Hepatocyte (in vitro differentiated cells): ENCODE measurements at regions not wholly inside any gene's neighbourhood (a gene's known extent, or its start where the extent isn't known, plus 50 kb on each side); places are given as distances from the start of the nearest gene placed in this dataset.

Experiments used
- CTCF ChIP-seq: fragments of 200-600 bp; sonication (generic); IDR thresholded peaks from 2 replicates; pipeline ENCODE4 v1.5.1; 2016; ENCODE audit warnings: antibody characterized with exemption, mild to moderate bottlenecking; ENCODE audit not compliant: poor library complexity
- EZH2phosphoT487 ChIP-seq: fragments of 200-600 bp; sonication (generic); IDR thresholded peaks from one replicate; pipeline ENCODE4 v1.6.1; 2018; ENCODE audit warnings: antibody characterized with exemption, mild to moderate bottlenecking, low read depth, moderate library complexity; ENCODE audit not compliant: unreplicated experiment, severe bottlenecking

GRCh38 chrX:81876437-81876836, 674.5 kb downstream of the SH3BGRL start:
- TF ChIP-seq EZH2phosphoT487 (no peak), CTCF (no peak)
